Parathyroid adenoma (tissue), 2 donors: ENCODE measurements at regions not wholly inside any gene's neighbourhood (a gene's known extent, or its start where the extent isn't known, plus 50 kb on each side); places are given as distances from the start of the nearest gene placed in this dataset.
"Not testable (repeated sequence)": the region's sequence is repeated elsewhere in the genome, so short reads cannot be mapped to it uniquely, and the experiment has no call there.

Source experiments
- H2AFZ ChIP-seq: fragments of 300-600 bp; sonication (generic); one replicate; pipeline ENCODE4 v1.7.0; 2017; ENCODE audit warnings: antibody characterized with exemption, mild to moderate bottlenecking
- H3K27ac ChIP-seq: fragments of 300-600 bp; sonication (generic); one replicate; pipeline ENCODE4 v1.7.0; 2017
- H3K27me3 ChIP-seq: fragments of 300-600 bp; sonication (generic); one replicate; pipeline ENCODE4 v1.7.0; 2017; ENCODE audit warnings: low read length; ENCODE audit not compliant: control insufficient read depth, insufficient read depth
- H3K36me3 ChIP-seq: fragments of 300-600 bp; sonication (generic); one replicate; pipeline ENCODE4 v1.7.0; 2017; ENCODE audit warnings: low read length; ENCODE audit not compliant: control insufficient read depth, insufficient read depth
- H3K4me1 ChIP-seq: fragments of 300-600 bp; sonication (generic); one replicate; pipeline ENCODE4 v1.7.0; 2017; ENCODE audit warnings: control low read depth
- H3K4me2 ChIP-seq: fragments of 300-600 bp; sonication (generic); one replicate; pipeline ENCODE4 v1.7.0; 2017; ENCODE audit warnings: low read length
- H3K4me3 ChIP-seq: fragments of 300-600 bp; sonication (generic); one replicate; pipeline ENCODE4 v1.7.0; 2017; ENCODE audit warnings: low read depth, low read length
- H3K79me2 ChIP-seq: fragments of 300-600 bp; sonication (generic); one replicate; pipeline ENCODE4 v1.7.0; 2017; ENCODE audit warnings: control low read depth
- H3K9ac ChIP-seq: fragments of 300-600 bp; sonication (generic); one replicate; pipeline ENCODE4 v1.7.0; 2017; ENCODE audit warnings: mild to moderate bottlenecking
- H3K9me3 ChIP-seq: fragments of 300-600 bp; sonication (generic); one replicate; pipeline ENCODE4 v1.7.0; 2017; ENCODE audit warnings: low read length; ENCODE audit not compliant: control insufficient read depth
- CTCF ChIP-seq: fragments of 300-600 bp; sonication (generic); IDR thresholded peaks from one replicate; pipeline ENCODE4 v1.7.0; 2017; ENCODE audit warnings: antibody characterized with exemption, mild to moderate bottlenecking
- donor health status: primary hyperparathyroidism.

DNA sequence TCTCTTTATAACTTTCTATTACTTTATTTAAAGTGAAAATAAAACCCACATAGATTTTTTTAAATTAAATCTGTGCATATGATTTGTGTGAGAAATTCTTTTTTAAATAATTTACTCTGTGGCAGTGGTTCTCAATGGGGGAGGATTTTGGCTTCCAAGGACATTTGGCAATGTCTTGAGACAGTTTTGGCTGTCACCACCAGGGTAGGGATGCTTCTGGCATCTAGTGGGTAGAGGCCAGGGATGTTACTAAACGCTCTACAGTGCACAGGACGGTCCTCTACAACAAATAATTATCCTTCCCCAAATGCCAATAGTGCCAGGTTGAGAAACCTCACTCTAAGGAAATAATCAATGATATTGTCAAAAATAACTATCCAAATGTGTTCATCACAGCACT lies 177.9 kb upstream of the CCNG1 start:
- Histone ChIP-seq H3K4me3 (no peak overlapping the region), H3K4me2 (no peak overlapping the region), H3K9me3 (no peaks in the 10 kb centered on the region), H3K27me3 (no peaks in the 10 kb centered on the region), H3K79me2 (no peaks in the 10 kb centered on the region), H3K9ac (no peak overlapping the region), H3K27ac (no peak overlapping the region), H3K4me1 (no peaks in the 10 kb centered on the region), H2AFZ (no peak overlapping the region), H3K36me3 (no peaks in the 10 kb centered on the region)
- no peak for TF ChIP-seq CTCF

DNA sequence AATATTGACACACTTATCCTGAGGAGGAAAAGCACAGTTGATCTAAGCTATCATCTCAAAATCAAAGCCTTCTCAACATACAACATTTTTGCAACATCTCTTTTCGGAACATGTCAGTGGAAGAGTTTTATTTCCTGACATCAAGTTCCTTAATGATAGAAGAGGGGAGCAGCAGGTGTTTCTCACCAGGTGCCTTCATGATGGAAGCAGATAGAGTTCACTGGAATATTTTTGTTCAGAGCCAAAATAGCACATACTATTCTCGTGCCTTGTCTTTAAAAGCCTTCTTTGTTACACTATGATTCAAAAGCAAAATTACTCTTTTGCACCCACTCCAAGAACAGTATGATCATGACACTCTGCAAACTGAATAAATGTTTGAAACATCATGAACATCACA lies 176.9 kb upstream of the CCNG1 start:
- Histone ChIP-seq H2AFZ (no peak overlapping the region), H3K9ac (no peak overlapping the region), H3K27ac (no peak overlapping the region), H3K79me2 (no peaks in the 10 kb centered on the region), H3K9me3 (no peaks in the 10 kb centered on the region), H3K4me2 (no peak overlapping the region), H3K27me3 (no peaks in the 10 kb centered on the region), H3K4me1 (no peaks in the 10 kb centered on the region), H3K4me3 (no peak overlapping the region), H3K36me3 (no peaks in the 10 kb centered on the region)
- TF ChIP-seq CTCF = no peak

GRCh38 chr5:163260961-163261360 lies 176.4 kb upstream of the CCNG1 start:
- no peaks in the 10 kb centered on the region for H3K79me2 ChIP-seq
- H3K36me3 ChIP-seq = no peaks in the 10 kb centered on the region
- H2AFZ ChIP-seq = no peak overlapping the region
- H3K9me3 ChIP-seq = no peaks in the 10 kb centered on the region
- no peak overlapping the region for H3K4me3 ChIP-seq
- no peak overlapping the region for H3K9ac ChIP-seq
- H3K4me1 ChIP-seq = no peaks in the 10 kb centered on the region
- no peaks in the 10 kb centered on the region for H3K27me3 ChIP-seq
- no peak for TF ChIP-seq CTCF
- H3K27ac ChIP-seq = no peak overlapping the region
- no peak overlapping the region for H3K4me2 ChIP-seq

DNA sequence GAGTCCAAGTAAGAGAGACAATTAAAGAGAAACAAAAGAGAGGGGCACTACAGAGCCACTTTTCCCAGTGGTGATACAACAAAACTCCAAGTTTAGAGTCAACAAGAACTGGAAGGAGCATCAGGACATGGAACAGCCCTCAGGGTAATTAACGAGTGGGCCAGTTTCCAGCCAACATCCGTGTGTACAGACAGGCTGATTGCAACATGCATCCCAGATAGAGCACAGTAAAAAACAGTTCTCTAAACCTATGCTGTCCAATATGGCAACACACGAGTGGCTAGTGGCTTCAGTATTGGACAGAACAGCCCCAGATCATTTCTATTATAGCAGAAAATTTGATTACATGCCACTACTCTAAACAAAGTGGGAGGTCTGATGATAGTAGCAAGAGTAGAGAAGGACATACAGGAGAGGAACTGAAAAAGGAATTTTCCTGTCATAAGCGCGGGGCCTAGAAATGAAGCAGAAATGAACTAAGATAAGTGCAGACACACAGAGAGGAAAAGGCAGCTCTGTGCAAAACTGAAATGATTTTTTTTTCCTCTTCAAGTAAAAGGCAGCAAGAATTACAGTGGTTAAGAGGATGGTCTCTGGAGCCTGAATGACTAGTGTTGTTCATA lies 175.6 kb upstream of the CCNG1 start:
- Histone ChIP-seq H3K27ac (no peak overlapping the region), H3K79me2 (no peaks in the 10 kb centered on the region), H3K4me3 (no peak overlapping the region), H2AFZ (no peak overlapping the region), H3K9ac (no peak overlapping the region), H3K36me3 (no peaks in the 10 kb centered on the region), H3K4me2 (no peak overlapping the region), H3K9me3 (no peaks in the 10 kb centered on the region), H3K27me3 (no peaks in the 10 kb centered on the region), H3K4me1 (no peaks in the 10 kb centered on the region)
- no peak for TF ChIP-seq CTCF

- H2AFZ ChIP-seq, H3K9me3 ChIP-seq, H3K4me3 ChIP-seq, H3K36me3 ChIP-seq, H3K4me1 ChIP-seq, H3K9ac ChIP-seq, H3K4me2 ChIP-seq, H3K27me3 ChIP-seq, H3K79me2 ChIP-seq, H3K27ac ChIP-seq: not testable (repeated sequence)
Observed at GRCh38 chr5:163266249-163266648, 171.1 kb upstream of the CCNG1 start.
